Esophagus squamous epithelium (tissue), 5 donors: ENCODE measurements at regions not wholly inside any gene's neighbourhood (a gene's known extent, or its start where the extent isn't known, plus 50 kb on each side); places are given as distances from the start of the nearest gene placed in this dataset.

Experiments
- DNase-seq: peaks from one replicate; lab custom pipeline; 2025; lab: John Stamatoyannopoulos, UW
- H3K27ac ChIP-seq, 4 donors: fragments of 200-600 bp; sonication (generic); one replicate each; pipeline ENCODE4 v1.5.1; 2016 to 2019; ENCODE audit warnings: mild to moderate bottlenecking in 1 of 4
- H3K27me3 ChIP-seq, 4 donors: fragments of 200-600 bp; sonication (generic); 1 replicate in 3 of 4; 2 replicates in 1 of 4; pipeline versions ENCODE4 v1.5.1 to v1.6.0; 2017 to 2021; ENCODE audit warnings: antibody characterized with exemption in 1 of 4
- H3K36me3 ChIP-seq, 3 donors: fragments of 200-600 bp; sonication (generic); one replicate each; pipeline ENCODE4 v1.5.1; 2016 to 2019
- H3K4me1 ChIP-seq, 3 donors: fragments of 200-600 bp; sonication (generic); one replicate each; pipeline ENCODE4 v1.5.1; 2017 to 2019
- H3K4me3 ChIP-seq, 4 donors: fragments of 200-600 bp; sonication (generic); 1 replicate in 3 of 4; 2 replicates in 1 of 4; pipeline ENCODE4 v1.5.1; 2016 to 2019; ENCODE audit warnings: mild to moderate bottlenecking in 2 of 4, moderate library complexity in 1 of 4
- H3K9me3 ChIP-seq, 3 donors: fragments of 200-600 bp; sonication (generic); one replicate each; pipeline ENCODE4 v1.5.1; 2016 to 2019
- CTCF ChIP-seq, 6 experiments: fragments of 450-650 bp in 4 of 6; fragments of 200-600 bp in 2 of 6; sonication (generic) in 2 of 6; IDR thresholded peaks; one replicate each; pipeline ENCODE4 v1.5.1; 2016 to 2019; ENCODE audit warnings: antibody characterized with exemption in 6 of 6, mild to moderate bottlenecking in 4 of 6, moderate library complexity in 4 of 6
- POLR2A ChIP-seq, 4 donors: fragments of 450-650 bp; IDR thresholded peaks; one replicate each; pipeline ENCODE4 v1.6.1; 2017; ENCODE audit warnings: antibody characterized with exemption in 4 of 4, mild to moderate bottlenecking in 4 of 4, moderate library complexity in 3 of 4
- WGBS, 2 donors: methylation state at CpG; one replicate each; pipeline ENCODE4 v1.1.5; 2018; 5-methylcytosine and 5-hydroxymethylcytosine counted together
- intact Hi-C: fragments of 100-400 bp; cut with DNase I; formaldehyde crosslinking; loops from one replicate; pipeline ENCODE4 v1.15.0; 2022
- donor health status: DM: yes; HTN: yes; CAD: no.

GRCh38 chr4:31130930-31131329 is 410.8 kb downstream of the PCDH7 start:
- Histone ChIP-seq H3K4me3 (no peak overlapping the region), H3K9me3 (no peaks in the 10 kb centered on the region), H3K4me1 (no peaks in the 10 kb centered on the region), H3K27ac (no peak overlapping the region), H3K27me3 (no peaks in the 10 kb centered on the region), H3K36me3 (no peaks in the 10 kb centered on the region)
- intact Hi-C loops = no loop called here
- 77 to 86% methylated on average over 3 of the region's 3 CpGs for WGBS, 2 donors
- TF ChIP-seq POLR2A (IDR thresholded peaks at IDR 0.05) = no peak
- TF ChIP-seq CTCF (IDR thresholded peaks at IDR 0.05) = no peak
- no peak for DNase-seq

- no peaks in the 10 kb centered on the region for H3K27me3 ChIP-seq
- no peak overlapping the region for H3K4me3 ChIP-seq
- no peak for DNase-seq
- no peaks in the 10 kb centered on the region for H3K4me1 ChIP-seq
- no peaks in the 10 kb centered on the region for H3K9me3 ChIP-seq
- no peak overlapping the region for H3K27ac ChIP-seq
- intact Hi-C loops = no loop called here
- TF ChIP-seq CTCF (IDR thresholded peaks at IDR 0.05) = no peak
- TF ChIP-seq POLR2A (IDR thresholded peaks at IDR 0.05) = no peak
- WGBS, 2 donors = 58 to 69% methylated on average over 1 of the region's 1 CpG
- H3K36me3 ChIP-seq = no peaks in the 10 kb centered on the region
Measured at GRCh38 chr4:31134720-31135119, 414.6 kb downstream of the PCDH7 start.

GRCh38 chr4:31139767-31140166 is 419.6 kb downstream of the PCDH7 start:
- WGBS, 2 donors = 69 to 76% methylated on average over 1 of the region's 1 CpG
- no peak overlapping the region for H3K4me3 ChIP-seq
- H3K27ac ChIP-seq = no peak overlapping the region
- intact Hi-C loops = no loop called here
- H3K9me3 ChIP-seq = no peaks in the 10 kb centered on the region
- TF ChIP-seq CTCF (IDR thresholded peaks at IDR 0.05) = no peak
- no peak for TF ChIP-seq POLR2A (IDR thresholded peaks at IDR 0.05)
- DNase-seq = no peak
- no peaks in the 10 kb centered on the region for H3K27me3 ChIP-seq
- no peaks in the 10 kb centered on the region for H3K4me1 ChIP-seq
- peaks cover 0 to 7% (median 0%) of the 10 kb centered on the region in 3 donors for H3K36me3 ChIP-seq

- Histone ChIP-seq H3K36me3 (peaks cover 0 to 7% (median 0%) of the 10 kb centered on the region in 3 donors), H3K4me1 (no peaks in the 10 kb centered on the region), H3K27me3 (no peaks in the 10 kb centered on the region), H3K27ac (no peak overlapping the region), H3K4me3 (no peak overlapping the region), H3K9me3 (no peaks in the 10 kb centered on the region)
- WGBS, 2 donors = 51 to 53% methylated on average over 4 of the region's 4 CpGs
- intact Hi-C loops = no loop called here
- no peak for TF ChIP-seq CTCF (IDR thresholded peaks at IDR 0.05)
- no peak for TF ChIP-seq POLR2A (IDR thresholded peaks at IDR 0.05)
- no peak for DNase-seq
Measured at GRCh38 chr4:31141095-31141831, 421.1 kb downstream of the PCDH7 start.

GRCh38 chr4:31141832-31142142 is 421.6 kb downstream of the PCDH7 start:
- intact Hi-C loops = no loop called here
- Histone ChIP-seq H3K27me3 (no peaks in the 10 kb centered on the region), H3K9me3 (no peaks in the 10 kb centered on the region), H3K4me1 (no peaks in the 10 kb centered on the region), H3K36me3 (peaks cover 0 to 7% (median 0%) of the 10 kb centered on the region in 3 donors), H3K27ac (no peak overlapping the region), H3K4me3 (no peak overlapping the region)
- whole genome bisulfite sequencing, 2 donors = 83 to 95% methylated on average over 1 of the region's 1 CpG
- TF ChIP-seq POLR2A (IDR thresholded peaks at IDR 0.05) (no peak), CTCF (IDR thresholded peaks at IDR 0.05) (no peak)
- DNase-seq = no peak
